Adrenal gland (tissue), 5 donors: ENCODE measurements at regions not wholly inside any gene's neighbourhood (a gene's known extent, or its start where the extent isn't known, plus 50 kb on each side); places are given as distances from the start of the nearest gene placed in this dataset.
"Not testable (repeated sequence)": the region's sequence is repeated elsewhere in the genome, so short reads cannot be mapped to it uniquely, and the experiment has no call there.

Source experiments
- POLR2A ChIP-seq, 2 donors: fragments of 450-650 bp; IDR thresholded peaks; one replicate each; pipeline ENCODE4 v1.6.1; 2017; ENCODE audit warnings: antibody characterized with exemption in 2 of 2, mild to moderate bottlenecking in 2 of 2, moderate library complexity in 1 of 2
- TF ChIP-seq, protein P1 (sequence below), 6 experiments: fragments of 450-650 bp in 4 of 6; fragments of 200-600 bp in 2 of 6; sonication (generic) in 1 of 6; IDR thresholded peaks; 1 replicate in 5 of 6; 2 replicates in 1 of 6; pipeline versions ENCODE4 v1.5.1 to v1.8.0; 2016 to 2021; ENCODE audit warnings: antibody characterized with exemption in 6 of 6, mild to moderate bottlenecking in 2 of 6, moderate library complexity in 1 of 6
- donor health status: DM: no; HTN: no; CAD: no.

DNA sequence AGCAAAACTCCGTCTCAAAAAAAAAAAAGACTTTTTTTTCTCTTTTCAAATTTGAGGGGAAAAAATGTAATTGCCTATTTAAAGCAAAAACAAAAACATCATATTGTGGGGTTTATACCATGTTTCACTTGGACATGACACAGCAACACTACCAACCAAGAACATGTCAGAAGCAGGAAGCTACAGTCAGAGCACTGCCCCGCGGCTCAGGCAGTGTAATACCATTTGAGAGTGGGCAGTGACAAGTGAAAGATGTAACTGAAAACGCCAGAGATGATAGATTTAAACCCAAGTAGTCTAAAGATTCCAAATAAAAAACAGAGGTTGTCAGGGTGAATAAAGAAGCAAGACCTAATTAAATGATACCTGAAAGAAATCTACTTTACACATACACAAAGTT is 68.6 kb downstream of the GOLGA6L6 start:
- TF ChIP-seq, protein P1, sequence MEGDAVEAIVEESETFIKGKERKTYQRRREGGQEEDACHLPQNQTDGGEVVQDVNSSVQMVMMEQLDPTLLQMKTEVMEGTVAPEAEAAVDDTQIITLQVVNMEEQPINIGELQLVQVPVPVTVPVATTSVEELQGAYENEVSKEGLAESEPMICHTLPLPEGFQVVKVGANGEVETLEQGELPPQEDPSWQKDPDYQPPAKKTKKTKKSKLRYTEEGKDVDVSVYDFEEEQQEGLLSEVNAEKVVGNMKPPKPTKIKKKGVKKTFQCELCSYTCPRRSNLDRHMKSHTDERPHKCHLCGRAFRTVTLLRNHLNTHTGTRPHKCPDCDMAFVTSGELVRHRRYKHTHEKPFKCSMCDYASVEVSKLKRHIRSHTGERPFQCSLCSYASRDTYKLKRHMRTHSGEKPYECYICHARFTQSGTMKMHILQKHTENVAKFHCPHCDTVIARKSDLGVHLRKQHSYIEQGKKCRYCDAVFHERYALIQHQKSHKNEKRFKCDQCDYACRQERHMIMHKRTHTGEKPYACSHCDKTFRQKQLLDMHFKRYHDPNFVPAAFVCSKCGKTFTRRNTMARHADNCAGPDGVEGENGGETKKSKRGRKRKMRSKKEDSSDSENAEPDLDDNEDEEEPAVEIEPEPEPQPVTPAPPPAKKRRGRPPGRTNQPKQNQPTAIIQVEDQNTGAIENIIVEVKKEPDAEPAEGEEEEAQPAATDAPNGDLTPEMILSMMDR (IDR thresholded peaks at IDR 0.05), result not testable (repeated sequence)
- not testable (repeated sequence) for TF ChIP-seq POLR2A (IDR thresholded peaks at IDR 0.05)
